Testis (tissue), 2 donors: ENCODE measurements at regions not wholly inside any gene's neighbourhood (a gene's known extent, or its start where the extent isn't known, plus 50 kb on each side); places are given as distances from the start of the nearest gene placed in this dataset.

Experiments
- DNase-seq: peaks from one replicate; pipeline ENCODE4 v3.0.0-alpha.2; 2019
- H3K27ac ChIP-seq, 2 donors: fragments of 200-600 bp; sonication (generic); one replicate each; pipeline ENCODE4 v1.5.1; 2019
- H3K27me3 ChIP-seq: fragments of 200-600 bp; sonication (generic); one replicate; pipeline ENCODE4 v1.5.1; 2019
- H3K36me3 ChIP-seq: fragments of 200-600 bp; sonication (generic); one replicate; pipeline ENCODE4 v1.5.1; 2017; ENCODE audit warnings: low read depth; ENCODE audit errors: missing control alignments
- H3K4me1 ChIP-seq: fragments of 200-600 bp; sonication (generic); one replicate; pipeline ENCODE4 v1.5.1; 2019
- H3K4me3 ChIP-seq, 2 donors: fragments of 200-600 bp; sonication (generic); one replicate each; pipeline ENCODE4 v1.5.1; 2017 to 2019
- H3K9me3 ChIP-seq: fragments of 200-600 bp; sonication (generic); one replicate; pipeline ENCODE4 v1.5.1; 2017
- POLR2A ChIP-seq: fragments of 450-650 bp; IDR thresholded peaks from one replicate; pipeline ENCODE4 v1.6.1; 2017; ENCODE audit warnings: antibody characterized with exemption, mild to moderate bottlenecking, moderate library complexity
- WGBS, 2 donors: methylation state at CpG; one replicate each; pipeline ENCODE4 v1.1.5; 2018; 5-methylcytosine and 5-hydroxymethylcytosine counted together
- intact Hi-C: fragments of 100-400 bp; cut with DNase I; formaldehyde crosslinking; loops from one replicate; pipeline ENCODE4 v1.15.1; 2023; ENCODE audit warnings: low total_unique reads
- TF ChIP-seq, protein P1 (sequence below), 3 experiments: fragments of 450-650 bp in 2 of 3; fragments of 200-600 bp in 1 of 3; sonication (generic) in 1 of 3; IDR thresholded peaks; one replicate each; pipeline ENCODE4 v1.5.1; 2016 to 2019; ENCODE audit warnings: antibody characterized with exemption in 3 of 3, mild to moderate bottlenecking in 2 of 3, moderate library complexity in 1 of 3

DNA sequence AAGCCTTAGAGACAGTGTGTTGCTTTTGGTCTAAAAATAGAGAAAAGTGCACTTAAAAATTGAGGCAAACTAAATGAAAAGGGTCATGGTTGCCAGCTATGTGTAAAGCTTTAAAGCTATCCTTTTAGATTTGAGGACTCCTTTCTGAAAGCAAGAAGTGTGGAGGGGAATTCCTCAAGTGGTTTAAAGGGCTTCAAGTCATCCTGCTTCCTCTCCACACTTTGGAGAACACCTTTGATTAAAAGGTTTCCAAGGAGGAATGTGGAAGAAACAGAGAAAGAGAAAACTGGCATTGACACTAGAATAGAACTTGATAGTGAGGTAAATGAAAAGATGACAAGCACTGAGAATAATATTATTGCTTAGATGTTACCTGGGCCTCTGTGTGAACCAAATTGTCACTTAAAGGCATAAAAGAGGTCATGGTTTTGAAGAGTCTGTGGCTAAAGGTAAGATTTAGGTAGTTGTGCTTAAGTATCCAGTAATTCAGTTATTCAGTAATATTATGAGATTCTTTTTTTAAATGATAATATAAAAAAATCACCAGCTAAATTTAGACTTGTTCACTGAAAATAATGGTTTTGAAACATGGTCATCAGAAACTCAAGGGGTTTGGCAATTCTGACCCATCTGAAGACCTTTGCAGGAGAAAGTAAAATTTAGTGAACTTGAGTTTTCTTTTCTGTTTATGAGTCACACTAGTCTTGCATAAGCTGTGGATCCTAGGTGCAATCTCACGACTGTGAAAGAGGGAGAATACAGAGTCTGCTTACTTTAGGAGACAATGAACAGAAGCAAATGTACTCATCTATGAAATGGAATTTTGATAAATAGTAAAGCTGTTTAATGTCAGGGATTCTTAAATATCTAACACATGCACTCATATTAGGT lies 466.0 kb downstream of the KIF20B start:
- no peaks in the 10 kb centered on the region for H3K27me3 ChIP-seq
- H3K36me3 ChIP-seq: no peaks in the 10 kb centered on the region
- TF ChIP-seq, protein P1, sequence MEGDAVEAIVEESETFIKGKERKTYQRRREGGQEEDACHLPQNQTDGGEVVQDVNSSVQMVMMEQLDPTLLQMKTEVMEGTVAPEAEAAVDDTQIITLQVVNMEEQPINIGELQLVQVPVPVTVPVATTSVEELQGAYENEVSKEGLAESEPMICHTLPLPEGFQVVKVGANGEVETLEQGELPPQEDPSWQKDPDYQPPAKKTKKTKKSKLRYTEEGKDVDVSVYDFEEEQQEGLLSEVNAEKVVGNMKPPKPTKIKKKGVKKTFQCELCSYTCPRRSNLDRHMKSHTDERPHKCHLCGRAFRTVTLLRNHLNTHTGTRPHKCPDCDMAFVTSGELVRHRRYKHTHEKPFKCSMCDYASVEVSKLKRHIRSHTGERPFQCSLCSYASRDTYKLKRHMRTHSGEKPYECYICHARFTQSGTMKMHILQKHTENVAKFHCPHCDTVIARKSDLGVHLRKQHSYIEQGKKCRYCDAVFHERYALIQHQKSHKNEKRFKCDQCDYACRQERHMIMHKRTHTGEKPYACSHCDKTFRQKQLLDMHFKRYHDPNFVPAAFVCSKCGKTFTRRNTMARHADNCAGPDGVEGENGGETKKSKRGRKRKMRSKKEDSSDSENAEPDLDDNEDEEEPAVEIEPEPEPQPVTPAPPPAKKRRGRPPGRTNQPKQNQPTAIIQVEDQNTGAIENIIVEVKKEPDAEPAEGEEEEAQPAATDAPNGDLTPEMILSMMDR (IDR thresholded peaks at IDR 0.05): no peak
- no peak for TF ChIP-seq POLR2A
- H3K4me3 ChIP-seq: no peak overlapping the region
- intact Hi-C loops: no loop called here
- H3K27ac ChIP-seq: no peak overlapping the region
- DNase-seq: no peak
- WGBS, 2 donors: 74 to 79% methylated on average over 1 of the region's 1 CpG
- no peaks in the 10 kb centered on the region for H3K4me1 ChIP-seq
- H3K9me3 ChIP-seq: no peaks in the 10 kb centered on the region

DNA sequence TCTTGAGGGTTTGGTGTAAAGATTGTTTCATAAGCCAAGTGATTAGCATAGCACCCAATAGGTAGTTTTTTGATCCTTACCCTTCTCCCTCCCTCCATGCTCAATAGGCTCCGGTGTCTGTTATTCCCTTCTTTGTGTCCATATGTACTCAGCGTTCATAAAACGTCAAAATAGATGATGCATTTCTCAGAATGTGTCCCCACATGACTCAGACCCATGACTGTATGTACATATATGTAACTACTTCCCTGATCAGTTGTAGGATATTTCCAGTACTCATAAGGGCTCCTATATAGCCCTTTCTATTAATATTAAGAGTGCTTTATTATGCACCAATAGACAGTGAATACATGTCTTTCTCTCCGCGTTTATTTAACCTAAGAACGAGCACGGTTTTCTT lies 466.9 kb downstream of the KIF20B start:
- H3K27me3 ChIP-seq: no peaks in the 10 kb centered on the region
- H3K4me1 ChIP-seq: no peaks in the 10 kb centered on the region
- TF ChIP-seq, protein P1 (IDR thresholded peaks at IDR 0.05): no peak
- TF ChIP-seq POLR2A: no peak
- intact Hi-C loops: no loop called here
- DNase-seq: no peak
- no peaks in the 10 kb centered on the region for H3K9me3 ChIP-seq
- no peak overlapping the region for H3K27ac ChIP-seq
- no peak overlapping the region for H3K4me3 ChIP-seq
- WGBS, 2 donors: 89 to 91% methylated on average over 7 of the region's 7 CpGs
- no peaks in the 10 kb centered on the region for H3K36me3 ChIP-seq

DNA sequence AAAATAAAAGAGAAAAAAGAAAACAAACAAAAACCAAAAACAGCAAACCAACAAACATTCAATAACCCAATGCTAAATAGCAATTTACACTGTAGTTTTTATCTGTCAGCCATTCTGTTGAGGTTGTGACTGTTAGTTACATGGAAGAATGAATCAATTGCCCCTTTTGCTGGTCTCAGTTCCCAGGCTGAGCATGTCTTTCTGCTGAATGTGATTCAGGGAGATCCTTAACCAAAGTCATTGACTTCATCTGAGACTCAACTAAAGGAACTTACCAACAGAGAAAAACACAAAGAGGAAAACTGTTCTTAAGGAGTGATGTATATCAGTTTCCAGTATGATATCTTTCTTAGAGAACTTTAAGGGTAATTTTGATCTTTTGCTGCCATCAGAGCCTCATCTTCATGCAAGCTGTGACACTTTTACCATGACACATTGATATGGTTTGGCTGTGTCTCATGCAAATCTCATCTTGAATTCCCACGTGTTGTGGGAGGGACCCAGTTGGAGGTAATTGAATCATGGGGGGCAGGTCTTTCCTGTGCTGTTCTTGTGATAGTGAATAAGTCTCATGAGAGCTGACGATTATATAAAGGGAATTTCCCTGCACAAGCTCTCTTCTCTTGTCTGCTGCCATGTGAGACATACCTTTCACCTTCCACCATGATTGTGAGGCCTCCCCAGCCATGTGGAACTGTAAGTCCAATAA lies 469.8 kb downstream of the KIF20B start:
- intact Hi-C loops: no loop called here
- TF ChIP-seq, protein P1 (IDR thresholded peaks at IDR 0.05): no peak
- TF ChIP-seq POLR2A: no peak

DNA sequence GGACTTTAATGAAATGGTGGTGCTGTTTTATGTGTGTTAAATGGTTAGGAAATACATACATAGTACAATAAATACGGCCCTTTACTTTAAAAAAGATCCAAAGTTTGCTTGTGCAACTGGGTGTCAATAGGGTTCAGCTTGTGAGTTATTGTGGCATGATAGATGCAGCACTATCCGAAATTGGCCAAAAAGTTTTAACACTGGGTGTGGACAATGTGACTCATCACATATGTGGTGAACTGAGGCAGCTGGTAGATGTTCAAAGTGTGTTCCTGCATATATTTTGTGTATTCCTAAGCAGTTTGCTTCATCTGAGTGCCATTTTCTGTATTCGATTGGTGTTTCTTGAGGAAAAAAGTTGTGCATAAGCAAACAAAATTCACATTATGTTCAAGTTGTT lies 473.1 kb downstream of the KIF20B start:
- TF ChIP-seq POLR2A: no peak
- TF ChIP-seq, protein P1 (IDR thresholded peaks at IDR 0.05): no peak
- no peaks in the 10 kb centered on the region for H3K9me3 ChIP-seq
- DNase-seq: no peak
- intact Hi-C loops: no loop called here
- H3K4me3 ChIP-seq: no peak overlapping the region
- H3K27ac ChIP-seq: no peak overlapping the region
- H3K36me3 ChIP-seq: no peaks in the 10 kb centered on the region
- H3K27me3 ChIP-seq: no peaks in the 10 kb centered on the region
- 86 to 87% methylated on average over 3 of the region's 3 CpGs for WGBS, 2 donors
- no peaks in the 10 kb centered on the region for H3K4me1 ChIP-seq

More for the DNA sequence above, 469.8 kb downstream of the KIF20B start:
- DNase-seq: no peak
- no peaks in the 10 kb centered on the region for H3K36me3 ChIP-seq
- no peaks in the 10 kb centered on the region for H3K4me1 ChIP-seq
- H3K9me3 ChIP-seq: no peaks in the 10 kb centered on the region
- H3K27ac ChIP-seq: no peak overlapping the region
- 73 to 88% methylated on average over 2 of the region's 2 CpGs for WGBS, 2 donors
- no peak overlapping the region for H3K4me3 ChIP-seq
- no peaks in the 10 kb centered on the region for H3K27me3 ChIP-seq
